NCI-H2107 treated with DMSO at 0.1 percent for 48 hours (cell line): ENCODE measurements at regions not wholly inside any gene's neighbourhood (a gene's known extent, or its start where the extent isn't known, plus 50 kb on each side); places are given as distances from the start of the nearest gene placed in this dataset.
"Not testable (repeated sequence)": the region's sequence is repeated elsewhere in the genome, so short reads cannot be mapped to it uniquely, and the experiment has no call there.

Experiments
- DNase-seq: peaks from one replicate; lab custom pipeline; 2025; ENCODE audit not compliant: unreplicated experiment; lab: John Stamatoyannopoulos, UW

- DNase-seq: no peak
These were observed 99.6 kb upstream of the LYZL1 start for GRCh38 chr10:29189256-29189655.

- DNase-seq: no peak
These were observed 97.2 kb upstream of the LYZL1 start for GRCh38 chr10:29191674-29192073.

GRCh38 chr10:29199339-29199738, 89.5 kb upstream of the LYZL1 start:
- no peak for DNase-seq

- no peak for DNase-seq
These were observed 88.8 kb upstream of the LYZL1 start for GRCh38 chr10:29199941-29200679.

- no peak for DNase-seq
These were observed 86.4 kb upstream of the LYZL1 start for GRCh38 chr10:29202386-29202940.

- no peak for DNase-seq
These were observed 85.4 kb upstream of the LYZL1 start for GRCh38 chr10:29203432-29203831.

- no peak for DNase-seq
These were observed 84.6 kb upstream of the LYZL1 start for GRCh38 chr10:29204070-29204800.

GRCh38 chr10:29205787-29206186, 83.1 kb upstream of the LYZL1 start:
- no peak for DNase-seq

GRCh38 chr10:29208845-29209244, 80.0 kb upstream of the LYZL1 start:
- DNase-seq: no peak

GRCh38 chr10:29209830-29210229, 79.0 kb upstream of the LYZL1 start:
- no peak for DNase-seq

GRCh38 chr10:29210266-29210868, 78.5 kb upstream of the LYZL1 start:
- no peak for DNase-seq

GRCh38 chr10:29212597-29212996, 76.3 kb upstream of the LYZL1 start:
- DNase-seq: no peak

- DNase-seq: no peak
These were observed 74.3 kb upstream of the LYZL1 start for GRCh38 chr10:29214551-29214950.

- DNase-seq: no peak
These were observed 71.6 kb upstream of the LYZL1 start for GRCh38 chr10:29217292-29217738.

GRCh38 chr10:29223326-29223725, 65.5 kb upstream of the LYZL1 start:
- DNase-seq: no peak

GRCh38 chr10:29224631-29225030, 64.2 kb upstream of the LYZL1 start:
- no peak for DNase-seq

GRCh38 chr10:29227201-29227600, 61.7 kb upstream of the LYZL1 start:
- no peak for DNase-seq

- DNase-seq: no peak
These were observed 60.3 kb upstream of the LYZL1 start for GRCh38 chr10:29228562-29228961.

- DNase-seq: no peak
These were observed 59.6 kb upstream of the LYZL1 start for GRCh38 chr10:29229258-29229705.

GRCh38 chr10:29236910-29237309, 52.0 kb upstream of the LYZL1 start:
- DNase-seq: not testable (repeated sequence)

- no peak for DNase-seq
These were observed 51.1 kb upstream of the LYZL1 start for GRCh38 chr10:29237786-29238185.
